H9 (cell line): ENCODE measurements at regions not wholly inside any gene's neighbourhood (a gene's known extent, or its start where the extent isn't known, plus 50 kb on each side); places are given as distances from the start of the nearest gene placed in this dataset.

Source experiments
- DNase-seq: peaks from one replicate; pipeline ENCODE4 v3.0.0-alpha.2; 2017
- H2AFZ ChIP-seq: one replicate; pipeline ENCODE4 v1.6.1; 2013; ENCODE audit warnings: mild to moderate bottlenecking, low read length, control low read depth, moderate library complexity
- H2AK5ac ChIP-seq: 2 replicates; pipeline ENCODE4 v1.6.1; 2013; ENCODE audit warnings: low read length, control low read depth, mixed read lengths; ENCODE audit not compliant: insufficient read length
- H2BK120ac ChIP-seq: one replicate; pipeline ENCODE4 v1.6.1; 2013; ENCODE audit warnings: low read depth, mild to moderate bottlenecking, low read length, control low read depth, inconsistent platforms; ENCODE audit not compliant: poor library complexity, severe bottlenecking
- H2BK12ac ChIP-seq: 2 replicates; pipeline ENCODE4 v1.6.1; 2013; ENCODE audit warnings: low read length, control low read depth, mixed read lengths, low read depth; ENCODE audit not compliant: insufficient read length
- H2BK15ac ChIP-seq: 2 replicates; pipeline ENCODE4 v1.6.1; 2013; ENCODE audit warnings: low read depth, low read length, control low read depth
- H2BK20ac ChIP-seq: one replicate; pipeline ENCODE4 v1.6.1; 2013; ENCODE audit warnings: low read depth, mild to moderate bottlenecking, low read length, control low read depth, inconsistent platforms; ENCODE audit not compliant: poor library complexity, severe bottlenecking
- H2BK5ac ChIP-seq: 2 replicates; pipeline ENCODE4 v1.6.1; 2013; ENCODE audit warnings: low read length, control low read depth, mixed read lengths; ENCODE audit not compliant: insufficient read length
- H3K14ac ChIP-seq: 2 replicates; pipeline ENCODE4 v1.6.1; 2013; ENCODE audit warnings: low read length, control low read depth; ENCODE audit not compliant: insufficient read depth
- H3K18ac ChIP-seq: 2 replicates; pipeline ENCODE4 v1.6.1; 2013; ENCODE audit warnings: low read depth, mild to moderate bottlenecking, mixed read lengths, low read length, control low read depth; ENCODE audit not compliant: insufficient read length
- H3K23ac ChIP-seq: 2 replicates; pipeline ENCODE4 v1.6.1; 2013; ENCODE audit warnings: low read length, control low read depth, mixed read lengths, low read depth; ENCODE audit not compliant: insufficient read length
- H3K23me2 ChIP-seq: 2 replicates; pipeline ENCODE4 v1.6.1; 2013; ENCODE audit warnings: low read depth, mild to moderate bottlenecking, mixed read lengths, low read length, control low read depth; ENCODE audit not compliant: insufficient read length, poor library complexity, severe bottlenecking
- H3K27ac ChIP-seq: 2 replicates; pipeline ENCODE4 v1.5.1; 2013; ENCODE audit warnings: low read length, control low read depth, mixed read lengths, low read depth; ENCODE audit not compliant: insufficient read length
- H3K27me3 ChIP-seq: 2 replicates; pipeline ENCODE4 v1.6.1; 2013; ENCODE audit warnings: low read length, control low read depth, inconsistent platforms; ENCODE audit not compliant: insufficient read depth
- H3K4ac ChIP-seq: 2 replicates; pipeline ENCODE4 v1.6.1; 2013; ENCODE audit warnings: low read depth, mild to moderate bottlenecking, control low read depth, inconsistent platforms, low read length, moderate library complexity
- H3K4me1 ChIP-seq: 2 replicates; pipeline ENCODE4 v1.6.1; 2013; ENCODE audit warnings: low read length, control low read depth, inconsistent platforms; ENCODE audit not compliant: insufficient read depth
- H3K4me2 ChIP-seq: 2 replicates; pipeline ENCODE4 v1.6.1; 2013; ENCODE audit warnings: low read length, control low read depth, mixed read lengths; ENCODE audit not compliant: insufficient read length, insufficient read depth
- H3K56ac ChIP-seq: 2 replicates; pipeline ENCODE4 v1.6.1; 2013; ENCODE audit warnings: low read depth, mild to moderate bottlenecking, mixed read lengths, low read length, control low read depth; ENCODE audit not compliant: insufficient read length
- H3K79me1 ChIP-seq: 2 replicates; pipeline ENCODE4 v1.6.1; 2013; ENCODE audit warnings: low read depth, mild to moderate bottlenecking, moderate library complexity, low read length, control low read depth, inconsistent platforms; ENCODE audit not compliant: insufficient read depth, poor library complexity, severe bottlenecking
- H3K79me2 ChIP-seq: 2 replicates; pipeline ENCODE4 v1.6.1; 2013; ENCODE audit warnings: low read length, control low read depth, inconsistent platforms; ENCODE audit not compliant: insufficient read depth
- H3K9ac ChIP-seq: 2 replicates; pipeline ENCODE4 v1.6.1; 2013; ENCODE audit warnings: low read length, control low read depth, mixed read lengths; ENCODE audit not compliant: insufficient read length; ENCODE audit errors: extremely low read depth
- H3K9me3 ChIP-seq: one replicate; pipeline ENCODE4 v1.6.1; 2013; ENCODE audit warnings: low read depth, low read length, inconsistent platforms; ENCODE audit not compliant: control insufficient read depth
- H3T11ph ChIP-seq: one replicate; pipeline ENCODE4 v1.6.1; 2013; ENCODE audit warnings: mild to moderate bottlenecking, low read length, control low read depth, inconsistent platforms
- H4K20me1 ChIP-seq: one replicate; pipeline ENCODE4 v1.6.1; 2013; ENCODE audit not compliant: control insufficient read depth, insufficient read length, insufficient read depth
- H4K5ac ChIP-seq: 2 replicates; pipeline ENCODE4 v1.6.1; 2013; ENCODE audit warnings: low read depth, mild to moderate bottlenecking, mixed read lengths, low read length, control low read depth; ENCODE audit not compliant: insufficient read length
- H4K8ac ChIP-seq: replicated peaks from 2 replicates; pipeline ENCODE4 v1.6.1; 2013; ENCODE audit warnings: low read length, control low read depth, mixed read lengths, low read depth; ENCODE audit not compliant: insufficient read length
- H4K91ac ChIP-seq: 2 replicates; pipeline ENCODE4 v1.6.1; 2013; ENCODE audit warnings: low read depth, mild to moderate bottlenecking, moderate library complexity, mixed read lengths, low read length, control low read depth; ENCODE audit not compliant: insufficient read length
- H3K27ac Mint-ChIP-seq, 3 experiments: 2 replicates in 2 of 3; 3 replicates in 1 of 3; pipeline ENCODE4 v1.8.0; 2020 to 2021; ENCODE audit warnings: mixed read lengths in 3 of 3, mild to moderate bottlenecking in 1 of 3, moderate library complexity in 1 of 3
- H3K27me3 Mint-ChIP-seq: 2 replicates; pipeline ENCODE4 v1.8.0; 2021; ENCODE audit warnings: low read depth, mild to moderate bottlenecking, moderate library complexity, mixed read lengths
- H3K36me3 Mint-ChIP-seq, 3 experiments: 2 replicates in 2 of 3; 3 replicates in 1 of 3; pipeline ENCODE4 v1.8.0; 2020 to 2021; ENCODE audit warnings: low read depth in 3 of 3, mixed read lengths in 3 of 3; ENCODE audit not compliant: insufficient read depth in 1 of 3
- H3K4me1 Mint-ChIP-seq, 2 experiments: 2 replicates each; pipeline ENCODE4 v1.8.0; 2020; ENCODE audit warnings: mixed read lengths in 2 of 2
- H3K4me3 Mint-ChIP-seq, 2 experiments: 2 replicates in 1 of 2; 3 replicates in 1 of 2; pipeline ENCODE4 v1.8.0; 2020 to 2021; ENCODE audit warnings: mild to moderate bottlenecking in 2 of 2, mixed read lengths in 2 of 2, moderate library complexity in 1 of 2
- H3K9me3 Mint-ChIP-seq, 2 experiments: 2 replicates in 1 of 2; 3 replicates in 1 of 2; pipeline ENCODE4 v1.8.0; 2020; ENCODE audit warnings: mild to moderate bottlenecking in 2 of 2, mixed read lengths in 2 of 2, moderate library complexity in 1 of 2
- TF ChIP-seq, protein P1 (sequence below): fragments of 200-600 bp; sonication (generic); conservative IDR thresholded peaks from 3 replicates; pipeline ENCODE4 v1.8.0; 2021; ENCODE audit warnings: antibody characterized with exemption, mild to moderate bottlenecking

GRCh38 chr14:51157012-51157411 is 62.1 kb upstream of the TRIM9 start:
- Histone ChIP-seq H3K14ac (no peak overlapping the region), H3K4me1 (no peaks in the 10 kb centered on the region), H2AK5ac (no peak overlapping the region), H4K20me1 (no peaks in the 10 kb centered on the region), H3K18ac (no peak overlapping the region), H2BK15ac (no peak overlapping the region), H3K4ac (no peak overlapping the region), H4K91ac (no peak overlapping the region), H3K23ac (no peak overlapping the region), H3K9ac (no peak overlapping the region), H3K23me2 (no peaks in the 10 kb centered on the region), H2BK20ac (no peak overlapping the region), H3K27ac (no peak overlapping the region), H3K56ac (no peak overlapping the region), H3K79me1 (no peaks in the 10 kb centered on the region), H2AFZ (no peak overlapping the region), H3T11ph (no peak overlapping the region), H2BK5ac (no peak overlapping the region), H3K9me3 (no peaks in the 10 kb centered on the region), H2BK12ac (no peak overlapping the region), H3K79me2 (no peaks in the 10 kb centered on the region), H2BK120ac (no peak overlapping the region), H4K5ac (no peak overlapping the region), H3K4me2 (no peak overlapping the region), H4K8ac (no peak overlapping the region), H3K27me3 (no peaks in the 10 kb centered on the region)
- Mint-ChIP-seq H3K9me3 (0 out of 5 replicates have a peak, but pooled peaks cover 0 to 3% of the 10 kb centered on the region in 2 experiments), H3K4me3 (no peak overlapping the region), H3K4me1 (peaks cover 0 to 2% of the 10 kb centered on the region in 2 experiments; a peak in 2 of 4 replicates), H3K27me3 (no peaks in the 10 kb centered on the region), H3K27ac (no peak overlapping the region), H3K36me3 (no peaks in the 10 kb centered on the region)
- TF ChIP-seq, protein P1, sequence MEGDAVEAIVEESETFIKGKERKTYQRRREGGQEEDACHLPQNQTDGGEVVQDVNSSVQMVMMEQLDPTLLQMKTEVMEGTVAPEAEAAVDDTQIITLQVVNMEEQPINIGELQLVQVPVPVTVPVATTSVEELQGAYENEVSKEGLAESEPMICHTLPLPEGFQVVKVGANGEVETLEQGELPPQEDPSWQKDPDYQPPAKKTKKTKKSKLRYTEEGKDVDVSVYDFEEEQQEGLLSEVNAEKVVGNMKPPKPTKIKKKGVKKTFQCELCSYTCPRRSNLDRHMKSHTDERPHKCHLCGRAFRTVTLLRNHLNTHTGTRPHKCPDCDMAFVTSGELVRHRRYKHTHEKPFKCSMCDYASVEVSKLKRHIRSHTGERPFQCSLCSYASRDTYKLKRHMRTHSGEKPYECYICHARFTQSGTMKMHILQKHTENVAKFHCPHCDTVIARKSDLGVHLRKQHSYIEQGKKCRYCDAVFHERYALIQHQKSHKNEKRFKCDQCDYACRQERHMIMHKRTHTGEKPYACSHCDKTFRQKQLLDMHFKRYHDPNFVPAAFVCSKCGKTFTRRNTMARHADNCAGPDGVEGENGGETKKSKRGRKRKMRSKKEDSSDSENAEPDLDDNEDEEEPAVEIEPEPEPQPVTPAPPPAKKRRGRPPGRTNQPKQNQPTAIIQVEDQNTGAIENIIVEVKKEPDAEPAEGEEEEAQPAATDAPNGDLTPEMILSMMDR = peak; percentile 74
- DNase-seq = no peak
